ENCODE measurements at regions not wholly inside any gene's neighbourhood (a gene's known extent, or its start where the extent isn't known, plus 50 kb on each side); places are given as distances from the start of the nearest gene placed in this dataset.

GRCh38 chr3:73835945-73836344, 211.2 kb upstream of the PDZRN3 start:
- H2AFZ ChIP-seq (replicated peaks): no peak overlapping the region
- no peak overlapping the region for H3K9ac ChIP-seq
- H3K4me1 ChIP-seq: no peaks in the 10 kb centered on the region
- H3K4me2 ChIP-seq: no peak overlapping the region
- no peaks in the 10 kb centered on the region for H3K27me3 ChIP-seq
- peaks cover 18% of the 10 kb centered on the region for H3K9me3 Mint-ChIP-seq
- no peak overlapping the region for H3K27ac ChIP-seq
- TF ChIP-seq CTCF (IDR thresholded peaks at IDR 0.05) (no peak), EZH2phosphoT487 (IDR thresholded peaks at IDR 0.05) (no peak), EZH2 (IDR thresholded peaks at IDR 0.05) (no peak)
- H3K4me3 Mint-ChIP-seq: no peak overlapping the region
- H3K27ac Mint-ChIP-seq: no peak overlapping the region
- H3K4me3 ChIP-seq: no peak overlapping the region
- H3K79me2 ChIP-seq (ENCODE audit: low read depth): no peaks in the 10 kb centered on the region
- no peaks in the 10 kb centered on the region for H3K4me1 Mint-ChIP-seq
- H3K27me3 Mint-ChIP-seq (ENCODE audit: insufficient read depth, low read depth): no peaks in the 10 kb centered on the region
- H3F3A ChIP-seq (ENCODE audit: low read depth): no peaks in the 10 kb centered on the region
- peaks cover 4% of the 10 kb centered on the region for H3K36me3 ChIP-seq
- peaks cover 2% of the 10 kb centered on the region for H3K36me3 Mint-ChIP-seq
- peaks cover 5% of the 10 kb centered on the region for H3K9me3 ChIP-seq (ENCODE audit: low read depth)
- DNase-seq (ENCODE audit: low spot score): no peak
- no peaks in the 10 kb centered on the region for H4K20me1 ChIP-seq (ENCODE audit: low read depth)

GRCh38 chr3:73832426-73832825, 207.7 kb upstream of the PDZRN3 start:
- H3K4me1 Mint-ChIP-seq: no peaks in the 10 kb centered on the region
- peaks cover 2% of the 10 kb centered on the region for H3K27me3 Mint-ChIP-seq (ENCODE audit: insufficient read depth, low read depth)

GRCh38 chr3:73828348-73828747, 203.6 kb upstream of the PDZRN3 start:
- Histone ChIP-seq H3K27me3 (no peaks in the 10 kb centered on the region), H3K4me3 (no peak overlapping the region), H3K9ac (no peak overlapping the region), H3K36me3 (no peaks in the 10 kb centered on the region), H2AFZ (replicated peaks) (no peak overlapping the region), H3K27ac (no peak overlapping the region), H3K79me2 (ENCODE audit: low read depth) (no peaks in the 10 kb centered on the region), H3F3A (ENCODE audit: low read depth) (no peaks in the 10 kb centered on the region), H3K9me3 (ENCODE audit: low read depth) (no peaks in the 10 kb centered on the region), H3K4me1 (no peaks in the 10 kb centered on the region), H4K20me1 (ENCODE audit: low read depth) (no peaks in the 10 kb centered on the region), H3K4me2 (no peak overlapping the region)
- peaks cover 2% of the 10 kb centered on the region for H3K27me3 Mint-ChIP-seq (ENCODE audit: insufficient read depth, low read depth)
- no peaks in the 10 kb centered on the region for H3K4me1 Mint-ChIP-seq
- no peaks in the 10 kb centered on the region for H3K9me3 Mint-ChIP-seq
- no peak overlapping the region for H3K27ac Mint-ChIP-seq
- H3K36me3 Mint-ChIP-seq: no peaks in the 10 kb centered on the region
- TF ChIP-seq EZH2phosphoT487 (IDR thresholded peaks at IDR 0.05) (no peak), EZH2 (IDR thresholded peaks at IDR 0.05) (no peak), CTCF (IDR thresholded peaks at IDR 0.05) (no peak)
- no peak for DNase-seq (ENCODE audit: low spot score)
- H3K4me3 Mint-ChIP-seq: no peak overlapping the region

More at GRCh38 chr3:73832426-73832825, 207.7 kb upstream of the PDZRN3 start:
- Histone ChIP-seq H3K4me3 (no peak overlapping the region), H3K36me3 (peaks cover 4% of the 10 kb centered on the region), H2AFZ (replicated peaks) (no peak overlapping the region), H3K4me1 (no peaks in the 10 kb centered on the region), H3K27me3 (no peaks in the 10 kb centered on the region), H3K4me2 (no peak overlapping the region), H3F3A (ENCODE audit: low read depth) (no peaks in the 10 kb centered on the region), H3K27ac (no peak overlapping the region), H3K9ac (no peak overlapping the region), H3K79me2 (ENCODE audit: low read depth) (no peaks in the 10 kb centered on the region), H3K9me3 (ENCODE audit: low read depth) (peaks cover 5% of the 10 kb centered on the region), H4K20me1 (ENCODE audit: low read depth) (no peaks in the 10 kb centered on the region)
- peaks cover 16% of the 10 kb centered on the region for H3K9me3 Mint-ChIP-seq
- H3K27ac Mint-ChIP-seq: no peak overlapping the region
- no peak for TF ChIP-seq EZH2phosphoT487 (IDR thresholded peaks at IDR 0.05)
- no peak overlapping the region for H3K4me3 Mint-ChIP-seq
- DNase-seq (ENCODE audit: low spot score): no peak
- H3K36me3 Mint-ChIP-seq: peaks cover 2% of the 10 kb centered on the region

- Histone ChIP-seq H4K20me1 (ENCODE audit: low read depth) (no peaks in the 10 kb centered on the region), H3F3A (ENCODE audit: low read depth) (no peaks in the 10 kb centered on the region), H3K9ac (no peak overlapping the region), H3K9me3 (ENCODE audit: low read depth) (no peaks in the 10 kb centered on the region), H3K4me2 (no peak overlapping the region), H3K27me3 (no peaks in the 10 kb centered on the region), H3K36me3 (no peaks in the 10 kb centered on the region), H3K4me3 (no peak overlapping the region), H2AFZ (replicated peaks) (no peak overlapping the region), H3K27ac (no peak overlapping the region), H3K79me2 (ENCODE audit: low read depth) (no peaks in the 10 kb centered on the region), H3K4me1 (no peaks in the 10 kb centered on the region)
- no peak overlapping the region for H3K27ac Mint-ChIP-seq
- H3K27me3 Mint-ChIP-seq (ENCODE audit: insufficient read depth, low read depth): peaks cover 2% of the 10 kb centered on the region
- TF ChIP-seq EZH2 (IDR thresholded peaks at IDR 0.05): no peak
- H3K4me3 Mint-ChIP-seq: no peak overlapping the region
- no peaks in the 10 kb centered on the region for H3K36me3 Mint-ChIP-seq
- no peak for DNase-seq (ENCODE audit: low spot score)
- no peaks in the 10 kb centered on the region for H3K9me3 Mint-ChIP-seq
- no peaks in the 10 kb centered on the region for H3K4me1 Mint-ChIP-seq
Measured at GRCh38 chr3:73827725-73828211, 203.0 kb upstream of the PDZRN3 start.

All from neural progenitor cell (in vitro differentiated cells).